Nephron progenitor cell (in vitro differentiated cells): ENCODE measurements at regions not wholly inside any gene's neighbourhood (a gene's known extent, or its start where the extent isn't known, plus 50 kb on each side); places are given as distances from the start of the nearest gene placed in this dataset.
"Not testable (repeated sequence)": the region's sequence is repeated elsewhere in the genome, so short reads cannot be mapped to it uniquely, and the experiment has no call there.

Experiments
- DNase-seq: peaks from one replicate; pipeline ENCODE4 v3.0.0; 2021
- H3K27ac Mint-ChIP-seq: 2 replicates; pipeline ENCODE4 v1.8.0; 2021; ENCODE audit warnings: mild to moderate bottlenecking, moderate library complexity, mixed read lengths
- H3K27me3 Mint-ChIP-seq: 2 replicates; pipeline ENCODE4 v1.8.0; 2021; ENCODE audit warnings: mild to moderate bottlenecking, low read depth, mixed read lengths; ENCODE audit not compliant: poor library complexity
- H3K36me3 Mint-ChIP-seq: 2 replicates; pipeline ENCODE4 v1.8.0; 2021; ENCODE audit warnings: low read depth, mixed read lengths
- H3K4me1 Mint-ChIP-seq: 2 replicates; pipeline ENCODE4 v1.8.0; 2021; ENCODE audit warnings: mixed read lengths
- H3K4me3 Mint-ChIP-seq: 2 replicates; pipeline ENCODE4 v1.8.0; 2021; ENCODE audit warnings: mild to moderate bottlenecking, moderate library complexity, mixed read lengths
- H3K9me3 Mint-ChIP-seq: 2 replicates; pipeline ENCODE4 v1.8.0; 2021; ENCODE audit warnings: mild to moderate bottlenecking, moderate library complexity, mixed read lengths
- TF ChIP-seq, protein P1 (sequence below): fragments of 200-600 bp; sonication (generic); IDR thresholded peaks from 2 replicates; pipeline ENCODE4 v1.5.0; 2021; ENCODE audit warnings: antibody characterized with exemption

DNA sequence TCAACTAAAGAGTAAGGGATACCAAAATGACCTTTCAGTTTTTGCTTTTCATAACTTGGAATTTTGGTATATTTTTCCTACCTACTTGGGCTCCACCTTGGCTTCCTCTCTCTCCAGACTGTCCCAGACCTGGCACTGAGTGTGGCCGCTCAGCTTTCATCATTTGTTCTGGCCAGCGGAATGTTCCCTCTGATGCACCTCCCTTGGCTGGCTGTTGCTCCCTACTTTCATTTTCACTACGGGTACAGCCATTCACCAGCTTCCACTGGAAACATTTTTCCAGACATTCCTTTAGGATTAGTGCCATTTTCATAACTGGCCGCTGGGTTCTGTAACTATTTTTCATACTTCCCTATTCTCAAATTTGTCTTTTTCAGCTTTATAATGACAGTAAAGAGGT lies 487.4 kb downstream of the TENT5A start:
- H3K36me3 Mint-ChIP-seq, result no peaks in the 10 kb centered on the region
- no peaks in the 10 kb centered on the region for H3K27me3 Mint-ChIP-seq
- H3K4me1 Mint-ChIP-seq, result no peaks in the 10 kb centered on the region
- no peak for DNase-seq
- H3K27ac Mint-ChIP-seq, result no peak overlapping the region
- TF ChIP-seq, protein P1, sequence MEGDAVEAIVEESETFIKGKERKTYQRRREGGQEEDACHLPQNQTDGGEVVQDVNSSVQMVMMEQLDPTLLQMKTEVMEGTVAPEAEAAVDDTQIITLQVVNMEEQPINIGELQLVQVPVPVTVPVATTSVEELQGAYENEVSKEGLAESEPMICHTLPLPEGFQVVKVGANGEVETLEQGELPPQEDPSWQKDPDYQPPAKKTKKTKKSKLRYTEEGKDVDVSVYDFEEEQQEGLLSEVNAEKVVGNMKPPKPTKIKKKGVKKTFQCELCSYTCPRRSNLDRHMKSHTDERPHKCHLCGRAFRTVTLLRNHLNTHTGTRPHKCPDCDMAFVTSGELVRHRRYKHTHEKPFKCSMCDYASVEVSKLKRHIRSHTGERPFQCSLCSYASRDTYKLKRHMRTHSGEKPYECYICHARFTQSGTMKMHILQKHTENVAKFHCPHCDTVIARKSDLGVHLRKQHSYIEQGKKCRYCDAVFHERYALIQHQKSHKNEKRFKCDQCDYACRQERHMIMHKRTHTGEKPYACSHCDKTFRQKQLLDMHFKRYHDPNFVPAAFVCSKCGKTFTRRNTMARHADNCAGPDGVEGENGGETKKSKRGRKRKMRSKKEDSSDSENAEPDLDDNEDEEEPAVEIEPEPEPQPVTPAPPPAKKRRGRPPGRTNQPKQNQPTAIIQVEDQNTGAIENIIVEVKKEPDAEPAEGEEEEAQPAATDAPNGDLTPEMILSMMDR, result no peak
- peaks cover 8% of the 10 kb centered on the region for H3K9me3 Mint-ChIP-seq
- H3K4me3 Mint-ChIP-seq, result no peak overlapping the region

DNA sequence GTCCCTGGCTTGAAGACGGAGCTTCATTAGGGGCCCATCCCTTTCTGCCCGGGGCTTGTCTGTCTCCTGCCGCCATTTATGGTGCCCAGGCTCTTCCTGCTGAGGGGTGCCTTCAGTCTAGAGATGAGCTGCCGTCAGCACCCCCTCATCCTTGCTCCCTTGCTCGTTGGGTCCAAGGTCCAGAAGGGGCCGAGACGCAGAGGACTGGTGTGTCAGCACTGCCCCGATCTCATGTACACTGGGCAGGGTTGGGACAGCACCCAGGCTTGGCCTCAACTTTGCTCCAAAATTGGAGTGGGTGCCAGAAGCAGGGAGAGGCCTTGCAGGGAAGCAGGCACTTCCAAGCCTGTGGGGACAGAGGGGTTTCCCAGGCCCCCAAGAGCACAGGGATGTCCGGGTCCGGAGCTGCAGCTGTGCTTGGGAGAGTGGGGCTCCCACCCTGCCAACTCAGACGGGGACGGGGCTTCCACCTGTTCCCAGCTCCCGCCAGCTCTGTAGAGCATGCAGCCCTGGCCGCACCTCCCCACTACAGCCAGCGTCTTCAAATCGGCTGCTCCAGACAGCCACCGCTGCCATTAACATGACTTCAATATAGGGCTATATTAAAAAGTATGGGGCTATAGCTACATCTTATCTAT lies 488.8 kb downstream of the TENT5A start:
- TF ChIP-seq, protein P1, result no peak

DNA sequence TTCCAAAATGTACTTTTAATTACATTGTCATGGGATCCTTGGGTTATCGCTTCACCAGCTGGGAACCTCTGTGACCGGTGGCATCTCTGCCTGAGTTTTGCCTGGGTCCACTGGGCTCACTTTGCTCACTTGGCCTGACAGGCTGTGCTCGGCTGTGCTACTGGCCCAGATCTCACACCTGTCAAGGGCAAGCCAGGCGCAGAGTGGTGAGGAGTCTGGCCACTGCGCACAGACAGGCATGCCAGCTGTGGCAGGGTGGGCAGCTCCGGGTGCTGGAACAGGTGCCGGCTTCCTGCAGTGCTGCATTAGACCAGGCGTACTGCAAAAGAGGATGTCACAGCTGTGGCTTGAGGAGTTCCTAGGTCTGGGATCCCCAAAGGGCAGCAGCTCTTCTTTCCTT lies 489.8 kb downstream of the TENT5A start:
- no peak for DNase-seq
- TF ChIP-seq, protein P1, result no peak
- H3K9me3 Mint-ChIP-seq, result peaks cover 13% of the 10 kb centered on the region
- no peak overlapping the region for H3K27ac Mint-ChIP-seq
- no peaks in the 10 kb centered on the region for H3K27me3 Mint-ChIP-seq
- no peaks in the 10 kb centered on the region for H3K36me3 Mint-ChIP-seq
- H3K4me1 Mint-ChIP-seq, result no peaks in the 10 kb centered on the region
- no peak overlapping the region for H3K4me3 Mint-ChIP-seq

More for the DNA sequence above, 488.8 kb downstream of the TENT5A start:
- H3K9me3 Mint-ChIP-seq, result peaks cover 8% of the 10 kb centered on the region
- H3K4me1 Mint-ChIP-seq, result no peaks in the 10 kb centered on the region
- no peak overlapping the region for H3K4me3 Mint-ChIP-seq
- H3K27ac Mint-ChIP-seq, result no peak overlapping the region
- no peaks in the 10 kb centered on the region for H3K36me3 Mint-ChIP-seq
- no peaks in the 10 kb centered on the region for H3K27me3 Mint-ChIP-seq
- DNase-seq, result no peak

DNA sequence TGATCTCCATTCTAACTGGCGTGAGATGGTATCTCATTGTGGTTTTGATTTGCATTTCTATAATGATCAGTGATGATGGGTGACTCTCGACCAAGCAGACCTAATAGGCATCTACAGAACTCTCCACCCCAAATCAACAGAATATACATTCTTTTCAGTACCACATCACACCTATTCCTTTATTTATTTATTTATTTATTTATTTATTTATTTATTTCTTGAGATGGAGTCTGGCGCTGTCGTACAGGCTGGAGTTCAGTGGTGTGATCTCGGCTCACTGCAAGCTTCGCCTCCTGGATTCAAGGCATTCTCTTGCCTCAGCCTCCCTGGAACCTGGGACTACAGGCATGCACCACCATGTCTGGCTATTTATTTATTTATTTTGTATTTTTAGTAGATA lies 496.3 kb downstream of the TENT5A start:
- not testable (repeated sequence) for H3K4me3 Mint-ChIP-seq, H3K27me3 Mint-ChIP-seq, H3K36me3 Mint-ChIP-seq, H3K4me1 Mint-ChIP-seq, H3K27ac Mint-ChIP-seq, DNase-seq
- peaks cover 36% of the 10 kb centered on the region for H3K9me3 Mint-ChIP-seq

DNA sequence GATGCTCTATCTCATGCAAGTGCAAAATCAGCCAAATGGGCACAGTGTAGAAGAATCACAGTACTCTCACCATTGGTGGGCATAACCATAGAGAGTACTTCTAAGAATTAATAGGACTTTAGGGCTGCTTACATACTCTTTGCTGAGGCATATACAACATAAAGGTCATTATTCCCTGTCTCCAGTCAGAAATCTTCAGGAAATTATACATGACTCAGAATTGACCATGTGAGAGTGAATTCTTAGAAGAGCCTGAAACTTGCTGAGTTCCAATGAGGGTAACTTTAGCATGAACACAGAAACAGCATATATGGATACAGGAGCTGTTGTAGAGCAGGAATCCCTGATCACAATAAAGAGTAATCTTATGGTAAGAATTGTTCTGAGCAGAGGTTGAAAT lies 498.7 kb downstream of the TENT5A start:
- no peak overlapping the region for H3K4me3 Mint-ChIP-seq
- TF ChIP-seq, protein P1, result no peak
- DNase-seq, result no peak

DNA sequence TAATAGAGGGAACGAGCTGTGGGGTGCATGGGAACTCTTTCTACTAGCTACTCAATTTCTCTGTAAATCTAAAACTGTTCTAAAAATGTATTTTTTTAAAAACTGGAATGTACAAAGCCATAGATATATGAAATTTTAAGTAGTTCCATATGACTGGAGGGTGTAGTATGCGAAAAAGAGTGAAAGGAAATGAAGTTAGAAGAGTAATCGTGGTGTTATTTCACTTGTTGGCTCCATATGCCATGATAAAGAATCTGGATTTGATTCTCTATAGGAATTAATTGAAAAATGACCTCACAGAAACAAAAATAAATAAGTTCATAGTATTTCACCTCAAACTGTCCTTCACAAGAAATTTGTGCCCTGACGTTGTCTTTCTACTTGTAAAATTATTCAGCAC lies 500.2 kb downstream of the TENT5A start:
- Mint-ChIP-seq H3K36me3 (no peaks in the 10 kb centered on the region), H3K9me3 (peaks cover 19% of the 10 kb centered on the region), H3K27ac (no peak overlapping the region), H3K4me3 (no peak overlapping the region), H3K4me1 (no peaks in the 10 kb centered on the region), H3K27me3 (no peaks in the 10 kb centered on the region)
- DNase-seq, result no peak
- TF ChIP-seq, protein P1, result no peak

More for the DNA sequence above, 498.7 kb downstream of the TENT5A start:
- H3K27me3 Mint-ChIP-seq, result no peaks in the 10 kb centered on the region
- H3K27ac Mint-ChIP-seq, result no peak overlapping the region
- no peaks in the 10 kb centered on the region for H3K36me3 Mint-ChIP-seq
- H3K4me1 Mint-ChIP-seq, result no peaks in the 10 kb centered on the region
- H3K9me3 Mint-ChIP-seq, result peaks cover 29% of the 10 kb centered on the region
